ENCODE measurements at regions not wholly inside any gene's neighbourhood (a gene's known extent, or its start where the extent isn't known, plus 50 kb on each side); places are given as distances from the start of the nearest gene placed in this dataset.
A peak's percentile ranks its signal among the peaks of the same experiment; 100 is the strongest.

GRCh38 chr14:30218907-30219306 is 291.3 kb upstream of the PRKD1 start:
- no peak for DNase-seq
- CTCF ChIA-PET = interaction anchor here (1.2 kb wide), 1 partner anchor 52 kb away, joined by 4 read pairs; no protein-coding TSS in a partner anchor
- Mint-ChIP-seq H3K27me3 (ENCODE audit: unreplicated experiment) (no peaks in the 10 kb centered on the region), H3K4me1 (ENCODE audit: low read depth, unreplicated experiment) (peaks cover 33% of the 10 kb centered on the region), H3K9me3 (ENCODE audit: low read depth, unreplicated experiment) (no peaks in the 10 kb centered on the region), H3K4me3 (ENCODE audit: low read depth, unreplicated experiment) (no peak overlapping the region), H3K36me3 (ENCODE audit: insufficient read depth, unreplicated experiment) (no peaks in the 10 kb centered on the region), H3K27ac (ENCODE audit: unreplicated experiment) (no peak overlapping the region)
- BruUV-seq (replicated peaks) = no TSS peak
- TF ChIP-seq CTCF (IDR thresholded peaks at IDR 0.05; ENCODE audit: unreplicated experiment) = no peak
- intact Hi-C loops (cut with micrococcal nuclease; ENCODE audit: unreplicated experiment) = loop anchor here (5.0 to 10.0 kb wide), 2 partner anchors 682 to 1204 kb away; no protein-coding TSS in a partner anchor

GRCh38 chr14:30221546-30221945 is 293.9 kb upstream of the PRKD1 start:
- H3K36me3 Mint-ChIP-seq (ENCODE audit: insufficient read depth, unreplicated experiment) = no peaks in the 10 kb centered on the region

GRCh38 chr14:30223385-30223785 is 295.7 kb upstream of the PRKD1 start:
- CTCF ChIA-PET = interaction anchor here (1.1 to 2.7 kb wide), 4 partner anchors 9 to 370 kb away, joined by 3 to 9 read pairs (median 6); no protein-coding TSS in a partner anchor
- peak; percentile 87 for DNase-seq
- Mint-ChIP-seq H3K36me3 (ENCODE audit: insufficient read depth, unreplicated experiment) (no peaks in the 10 kb centered on the region), H3K4me3 (ENCODE audit: low read depth, unreplicated experiment) (peak overlapping the region; percentile 27), H3K27me3 (ENCODE audit: unreplicated experiment) (no peaks in the 10 kb centered on the region), H3K4me1 (ENCODE audit: low read depth, unreplicated experiment) (peaks cover 61% of the 10 kb centered on the region), H3K27ac (ENCODE audit: unreplicated experiment) (peak overlapping the region; percentile 48), H3K9me3 (ENCODE audit: low read depth, unreplicated experiment) (no peaks in the 10 kb centered on the region)
- intact Hi-C loops (cut with micrococcal nuclease; ENCODE audit: unreplicated experiment) = loop anchor here (5.0 kb wide), 1 partner anchor 49 kb away; no protein-coding TSS in a partner anchor
- BruUV-seq (replicated peaks) = no TSS peak
- TF ChIP-seq CTCF (IDR thresholded peaks at IDR 0.05; ENCODE audit: unreplicated experiment) = no peak

More at GRCh38 chr14:30221546-30221945, 293.9 kb upstream of the PRKD1 start:
- CTCF ChIA-PET = no interaction called here
- no TSS peak for BruUV-seq (replicated peaks)
- TF ChIP-seq CTCF (IDR thresholded peaks at IDR 0.05; ENCODE audit: unreplicated experiment) = no peak
- H3K27ac Mint-ChIP-seq (ENCODE audit: unreplicated experiment) = no peak overlapping the region
- no peak for DNase-seq
- no peaks in the 10 kb centered on the region for H3K27me3 Mint-ChIP-seq (ENCODE audit: unreplicated experiment)
- H3K9me3 Mint-ChIP-seq (ENCODE audit: low read depth, unreplicated experiment) = no peaks in the 10 kb centered on the region
- H3K4me3 Mint-ChIP-seq (ENCODE audit: low read depth, unreplicated experiment) = no peak overlapping the region
- peaks cover 50% of the 10 kb centered on the region for H3K4me1 Mint-ChIP-seq (ENCODE audit: low read depth, unreplicated experiment)
- intact Hi-C loops (cut with micrococcal nuclease; ENCODE audit: unreplicated experiment) = loop anchor here (5.0 kb wide), 1 partner anchor 51 kb away; no protein-coding TSS in a partner anchor

- no TSS peak for BruUV-seq (replicated peaks)
- no peak for TF ChIP-seq CTCF (IDR thresholded peaks at IDR 0.05; ENCODE audit: unreplicated experiment)
- Mint-ChIP-seq H3K36me3 (ENCODE audit: insufficient read depth, unreplicated experiment) (no peaks in the 10 kb centered on the region), H3K27ac (ENCODE audit: unreplicated experiment) (peak overlapping the region; percentile 48), H3K4me1 (ENCODE audit: low read depth, unreplicated experiment) (peaks cover 61% of the 10 kb centered on the region), H3K4me3 (ENCODE audit: low read depth, unreplicated experiment) (peak overlapping the region; percentile 27), H3K27me3 (ENCODE audit: unreplicated experiment) (no peaks in the 10 kb centered on the region), H3K9me3 (ENCODE audit: low read depth, unreplicated experiment) (no peaks in the 10 kb centered on the region)
- intact Hi-C loops (cut with micrococcal nuclease; ENCODE audit: unreplicated experiment) = loop anchor here (5.0 kb wide), 1 partner anchor 48 kb away; no protein-coding TSS in a partner anchor
- DNase-seq = peak; percentile 25
- CTCF ChIA-PET = interaction anchor here (0.6 to 2.7 kb wide), 4 partner anchors 10 to 238 kb away, joined by 5 to 9 read pairs (median 6); no protein-coding TSS in a partner anchor
Measured at GRCh38 chr14:30223966-30224365, 296.3 kb upstream of the PRKD1 start.
